Bronchial epithelial cell (primary cell): ENCODE measurements at regions not wholly inside any gene's neighbourhood (a gene's known extent, or its start where the extent isn't known, plus 50 kb on each side); places are given as distances from the start of the nearest gene placed in this dataset.

Experiments
- DNase-seq: peaks from one replicate; pipeline ENCODE4 v3.0.0-alpha.2; 2010; ENCODE audit warnings: low read depth
- FAIRE-seq: peaks from 2 replicates; lab custom pipeline; 2011; peaks lifted over from hg19 to GRCh38; lab: Jason Lieb, UNC
- H3K27me3 ChIP-seq: 2 replicates; pipeline ENCODE4 v1.5.1; 2011; ENCODE audit warnings: low read length; ENCODE audit not compliant: control insufficient read depth, insufficient read depth
- H3K36me3 ChIP-seq: 2 replicates; pipeline ENCODE4 v1.5.1; 2011; ENCODE audit warnings: low read length; ENCODE audit not compliant: control insufficient read depth, insufficient read depth
- H3K4me3 ChIP-seq: 2 replicates; pipeline ENCODE4 v1.5.1; 2011; ENCODE audit warnings: mild to moderate bottlenecking, low read depth, low read length, control low read depth
- CTCF ChIP-seq: IDR thresholded peaks from 2 replicates; pipeline ENCODE4 v1.5.1; 2011; ENCODE audit warnings: mild to moderate bottlenecking, moderate library complexity, low read length, control low read depth, inconsistent platforms; ENCODE audit not compliant: insufficient read depth, severe bottlenecking

DNA sequence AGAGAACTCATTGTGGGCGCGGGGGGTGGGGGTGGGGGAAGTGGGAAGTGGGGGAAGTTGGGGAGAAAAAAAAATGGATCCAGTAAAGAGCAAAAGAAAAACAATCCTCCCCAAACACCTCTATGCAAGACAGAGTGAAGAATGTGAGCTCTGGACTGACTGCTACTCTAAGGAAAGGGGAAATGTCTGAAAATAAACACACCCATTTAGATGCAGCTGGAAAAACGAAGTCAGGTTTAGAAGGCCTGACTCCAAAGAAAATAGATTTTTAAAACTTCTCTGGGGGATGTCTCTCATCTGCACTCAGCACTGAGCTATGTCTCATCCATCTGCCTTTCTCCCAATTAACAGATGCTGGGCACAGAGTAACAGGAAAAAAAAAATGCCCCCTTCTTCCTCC lies 904.4 kb downstream of the GALC start:
- no peak overlapping the region for H3K4me3 ChIP-seq
- no peak for FAIRE-seq
- no peaks in the 10 kb centered on the region for H3K36me3 ChIP-seq
- TF ChIP-seq CTCF = no peak
- no peaks in the 10 kb centered on the region for H3K27me3 ChIP-seq
- no peak for DNase-seq

DNA sequence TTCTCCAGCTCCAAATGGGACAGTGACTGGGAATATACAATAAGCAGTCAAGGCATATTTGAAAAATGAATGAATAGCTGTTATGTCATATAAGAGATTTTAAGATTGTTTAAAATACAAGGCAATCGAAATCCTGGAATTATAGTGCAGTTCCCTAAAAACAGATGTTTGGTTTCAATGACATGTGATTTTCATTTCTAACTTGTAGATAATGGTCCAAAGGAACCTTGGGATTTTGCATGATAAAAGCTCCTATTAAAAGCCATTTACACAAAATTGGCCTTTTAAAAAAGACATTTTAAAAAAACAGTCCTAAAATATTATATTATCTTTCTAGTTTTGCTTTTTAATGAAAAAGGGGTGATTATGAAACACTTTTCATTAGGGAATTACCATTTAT lies 905.1 kb downstream of the GALC start:
- DNase-seq (no peak), FAIRE-seq (no peak)
- Histone ChIP-seq H3K27me3 (no peaks in the 10 kb centered on the region), H3K36me3 (no peaks in the 10 kb centered on the region), H3K4me3 (no peak overlapping the region)
- no peak for TF ChIP-seq CTCF

DNA sequence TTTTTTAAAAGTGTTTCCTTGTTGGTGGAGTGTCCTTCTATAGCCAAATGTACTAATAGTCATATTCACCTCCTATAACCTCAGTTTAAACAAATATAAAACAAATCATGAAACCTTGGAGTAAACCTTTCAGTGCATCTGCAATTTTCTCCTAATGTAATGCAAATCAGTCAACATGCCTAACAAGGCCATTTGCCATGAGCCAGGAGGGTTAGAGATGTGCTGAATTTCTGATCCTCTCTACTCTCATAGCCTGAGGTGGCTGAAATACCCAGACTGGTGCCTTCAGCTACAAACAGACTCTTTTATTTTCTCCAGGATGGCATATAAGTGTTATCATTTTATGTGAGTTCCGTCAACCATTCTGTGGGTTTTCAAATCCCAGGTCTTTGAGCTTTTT lies 908.1 kb downstream of the GALC start:
- no peak for DNase-seq
- no peaks in the 10 kb centered on the region for H3K36me3 ChIP-seq
- FAIRE-seq = no peak

DNA sequence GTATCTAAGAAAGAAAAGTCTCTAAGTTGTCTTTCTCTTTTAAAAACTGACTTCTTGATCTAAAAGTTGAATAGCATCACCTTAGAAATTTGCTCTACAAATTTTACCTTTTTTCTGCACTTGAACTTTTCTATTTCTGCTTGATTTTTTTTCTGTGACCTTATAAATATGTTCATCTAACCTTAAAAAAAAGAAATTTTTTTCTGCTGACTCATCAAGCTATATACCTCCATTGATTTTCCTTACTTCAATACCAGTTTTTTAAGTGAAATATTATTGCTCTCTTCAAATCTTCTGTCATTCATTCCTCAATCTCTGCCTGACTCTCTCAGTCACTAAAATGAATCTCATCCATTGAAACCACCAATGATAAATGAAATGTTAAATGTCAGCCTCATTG lies 910.1 kb downstream of the GALC start:
- DNase-seq (no peak), FAIRE-seq (no peak)
- H3K36me3 ChIP-seq = no peaks in the 10 kb centered on the region
- TF ChIP-seq CTCF = no peak
- H3K27me3 ChIP-seq = no peaks in the 10 kb centered on the region
- no peak overlapping the region for H3K4me3 ChIP-seq

More for the DNA sequence above, 908.1 kb downstream of the GALC start:
- no peak for TF ChIP-seq CTCF
- no peak overlapping the region for H3K4me3 ChIP-seq
- no peaks in the 10 kb centered on the region for H3K27me3 ChIP-seq

DNA sequence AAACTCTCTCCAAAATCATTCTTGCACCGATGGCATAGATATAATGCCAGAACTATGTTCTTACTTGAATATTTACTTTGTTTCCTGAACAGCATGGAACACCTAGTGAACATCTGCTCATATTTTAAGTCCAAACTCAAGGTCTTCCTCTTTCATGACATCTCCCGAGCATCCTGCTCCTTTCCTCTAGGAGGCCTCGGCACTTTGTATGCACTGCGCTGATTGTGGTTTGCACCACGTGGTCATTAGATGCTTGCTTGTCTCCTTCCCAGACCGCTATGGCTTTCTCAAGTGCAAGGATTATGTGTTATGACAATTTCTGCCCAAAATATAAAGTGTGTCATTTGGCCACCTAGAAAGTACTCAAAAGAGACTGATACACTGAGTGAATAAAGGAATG lies 912.0 kb downstream of the GALC start:
- DNase-seq (no peak), FAIRE-seq (no peak)
- H3K36me3 ChIP-seq = no peaks in the 10 kb centered on the region
- no peak for TF ChIP-seq CTCF
- H3K27me3 ChIP-seq = no peaks in the 10 kb centered on the region
- H3K4me3 ChIP-seq = no peak overlapping the region

DNA sequence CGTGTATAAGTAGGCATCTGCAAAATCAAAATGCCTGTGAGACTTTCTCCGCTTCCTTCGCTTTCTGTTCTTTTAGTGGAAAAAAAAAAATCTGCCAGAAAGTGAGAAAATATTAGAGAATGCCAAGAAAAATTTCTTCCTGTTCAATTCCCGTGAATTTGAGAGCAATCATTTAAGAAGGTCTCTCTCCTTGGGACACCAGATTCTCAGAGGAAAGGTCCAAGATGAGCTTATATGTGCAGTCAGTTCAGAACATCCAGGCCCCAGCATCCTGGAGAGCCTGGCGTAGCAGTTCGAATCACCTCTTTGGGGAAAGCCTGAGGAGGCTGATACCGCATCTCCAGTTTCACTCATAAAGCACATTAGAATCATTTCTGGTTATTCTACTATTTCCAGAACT lies 912.8 kb downstream of the GALC start:
- H3K27me3 ChIP-seq = no peaks in the 10 kb centered on the region
- H3K36me3 ChIP-seq = no peaks in the 10 kb centered on the region
- DNase-seq = no peak
- TF ChIP-seq CTCF = no peak
- FAIRE-seq = no peak
- H3K4me3 ChIP-seq = no peak overlapping the region
